PC-3 (cell line): ENCODE measurements at regions not wholly inside any gene's neighbourhood (a gene's known extent, or its start where the extent isn't known, plus 50 kb on each side); places are given as distances from the start of the nearest gene placed in this dataset.

Experiments used
- ATAC-seq: fragments of 200-7000 bp; cut with Tn5 transposase; 2 replicates; pipeline ENCODE4 v1.9.1; 2020; ENCODE audit warnings: mild to moderate bottlenecking, moderate library complexity
- BruUV-seq: library from RNA; stranded (reverse); fragments of 400-500 nt; replicated peaks from 2 replicates; lab custom pipeline; 2021; lab: Mats Ljungman, UMichigan
- CTCF ChIA-PET: fragments of 300-600 bp; sonication (Branson Sonifier 250); formaldehyde crosslinking; loops from one replicate; lab custom pipeline; 2022; ENCODE audit warnings: antibody characterized with exemption; lab: Charles Lee
- POLR2A ChIA-PET: fragments of 300-600 bp; sonication (Branson Sonifier 250); formaldehyde crosslinking; loops from one replicate; lab custom pipeline; 2022; ENCODE audit warnings: antibody characterized with exemption; ENCODE audit not compliant: unreplicated experiment; lab: Charles Lee
- DNase-seq: peaks from one replicate; pipeline ENCODE4 v3.0.0-alpha.2; 2015
- H2AFZ ChIP-seq: fragments of 300-600 bp; sonication (generic); 2 replicates; pipeline ENCODE4 v1.6.0; 2016; ENCODE audit warnings: antibody characterized with exemption, low read length
- H3F3A ChIP-seq: fragments of 300-600 bp; sonication (generic); one replicate; pipeline ENCODE4 v1.6.0; 2017; ENCODE audit warnings: antibody characterized with exemption, low read length, control low read depth, mild to moderate bottlenecking; ENCODE audit not compliant: unreplicated experiment
- H3K27ac ChIP-seq: fragments of 300-600 bp; sonication (generic); 2 replicates; pipeline ENCODE4 v1.5.1; 2016; ENCODE audit warnings: mild to moderate bottlenecking, low read length
- H3K27me3 ChIP-seq: fragments of 300-600 bp; sonication (generic); 2 replicates; pipeline ENCODE4 v1.6.1; 2016; ENCODE audit warnings: low read length, mixed read lengths
- H3K36me3 ChIP-seq: fragments of 300-600 bp; sonication (generic); 2 replicates; pipeline ENCODE4 v1.6.1; 2016; ENCODE audit warnings: low read depth, mixed run types, low read length, mixed read lengths
- H3K4me1 ChIP-seq: fragments of 300-600 bp; sonication (generic); 2 replicates; pipeline ENCODE4 v1.5.1; 2016; ENCODE audit warnings: low read length; ENCODE audit not compliant: insufficient read depth
- H3K4me2 ChIP-seq: fragments of 300-600 bp; sonication (generic); 2 replicates; pipeline ENCODE4 v1.6.0; 2016; ENCODE audit warnings: low read length
- H3K4me3 ChIP-seq: fragments of 300-600 bp; sonication (generic); 2 replicates; pipeline ENCODE4 v1.5.1; 2016; ENCODE audit warnings: mild to moderate bottlenecking, low read length, mixed read lengths
- H3K79me2 ChIP-seq: fragments of 300-600 bp; sonication (generic); 2 replicates; pipeline ENCODE4 v1.6.1; 2017; ENCODE audit warnings: low read length, mixed read lengths
- H3K9ac ChIP-seq: fragments of 300-600 bp; sonication (generic); 2 replicates; pipeline ENCODE4 v1.6.0; 2016; ENCODE audit warnings: mild to moderate bottlenecking, low read length
- H3K9me2 ChIP-seq: fragments of 300-600 bp; sonication (generic); replicated peaks from 2 replicates; pipeline ENCODE4 v1.6.1; 2016; ENCODE audit warnings: mixed run types, low read length, mixed read lengths
- H3K9me3 ChIP-seq: fragments of 300-600 bp; sonication (generic); 2 replicates; pipeline ENCODE4 v1.6.1; 2016; ENCODE audit warnings: low read length, mixed read lengths
- H4K20me1 ChIP-seq: fragments of 300-600 bp; sonication (generic); 2 replicates; pipeline ENCODE4 v1.6.1; 2016; ENCODE audit warnings: low read length, mixed read lengths
- EZH2 ChIP-seq: fragments of 300-600 bp; sonication (generic); IDR thresholded peaks from one replicate; pipeline ENCODE4 v1.6.1; 2017; ENCODE audit warnings: antibody characterized with exemption, mild to moderate bottlenecking, low read length; ENCODE audit not compliant: unreplicated experiment
- EZH2phosphoT487 ChIP-seq: fragments of 300-600 bp; sonication (generic); IDR thresholded peaks from 2 replicates; pipeline ENCODE4 v1.6.1; 2018; ENCODE audit warnings: mild to moderate bottlenecking, antibody characterized with exemption, low read length, borderline replicate concordance
- intact Hi-C: fragments of 100-400 bp; cut with micrococcal nuclease; formaldehyde crosslinking; loops from 2 replicates; pipeline ENCODE4 v1.9.0; 2023
- TF ChIP-seq, protein P1 (sequence below): fragments of 300-600 bp; sonication (generic); conservative IDR thresholded peaks from 2 replicates; pipeline ENCODE4 v1.5.1; 2017; ENCODE audit warnings: antibody characterized with exemption, low read depth, mild to moderate bottlenecking, low read length

DNA sequence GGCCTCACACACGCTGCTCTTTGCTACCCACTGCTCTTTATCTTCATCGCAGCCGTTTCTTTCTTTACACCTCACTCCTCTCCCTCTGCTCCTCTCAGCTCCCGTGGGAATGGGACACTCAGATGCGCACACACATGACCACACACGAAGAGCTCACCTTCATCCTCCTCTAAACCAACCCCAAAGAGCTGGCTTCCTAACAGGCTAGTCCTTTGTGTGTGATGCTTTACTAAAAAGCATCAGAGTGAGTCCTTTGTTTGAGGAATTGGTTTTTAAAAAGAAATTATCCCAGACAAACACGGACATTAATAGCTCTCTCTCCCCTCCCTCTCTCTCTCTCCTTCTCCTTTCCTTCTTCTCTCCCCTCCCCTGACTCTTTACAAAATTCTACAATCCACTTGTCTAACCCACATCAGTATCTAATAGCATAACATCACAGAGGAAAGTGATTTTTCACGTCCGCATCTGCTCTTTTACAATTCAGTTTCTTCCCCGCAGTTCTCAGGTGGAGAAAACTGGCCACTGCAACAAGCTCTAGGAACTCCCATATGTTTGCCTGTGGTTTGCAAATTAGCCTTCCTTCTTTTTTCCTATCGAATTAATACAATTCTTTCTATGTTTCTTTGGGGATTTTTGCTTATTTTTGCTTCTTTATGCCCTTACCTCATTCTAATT, 306.8 kb upstream of the CNR1 start:
- Histone ChIP-seq H3K4me3 (no peak overlapping the region), H3K4me1 (no peaks in the 10 kb centered on the region), H3K4me2 (no peak overlapping the region), H3K27me3 (no peaks in the 10 kb centered on the region), H3K79me2 (no peaks in the 10 kb centered on the region), H3K36me3 (no peaks in the 10 kb centered on the region), H4K20me1 (no peaks in the 10 kb centered on the region), H3F3A (no peaks in the 10 kb centered on the region), H3K9me2 (no peaks in the 10 kb centered on the region), H3K9ac (no peak overlapping the region), H3K27ac (no peak overlapping the region), H3K9me3 (no peaks in the 10 kb centered on the region), H2AFZ (no peak overlapping the region)
- no TSS peak for BruUV-seq
- intact Hi-C loops, result no loop called here
- ChIA-PET CTCF (no interaction called here), POLR2A (no interaction called here)
- no peak for TF ChIP-seq EZH2phosphoT487
- TF ChIP-seq, protein P1, sequence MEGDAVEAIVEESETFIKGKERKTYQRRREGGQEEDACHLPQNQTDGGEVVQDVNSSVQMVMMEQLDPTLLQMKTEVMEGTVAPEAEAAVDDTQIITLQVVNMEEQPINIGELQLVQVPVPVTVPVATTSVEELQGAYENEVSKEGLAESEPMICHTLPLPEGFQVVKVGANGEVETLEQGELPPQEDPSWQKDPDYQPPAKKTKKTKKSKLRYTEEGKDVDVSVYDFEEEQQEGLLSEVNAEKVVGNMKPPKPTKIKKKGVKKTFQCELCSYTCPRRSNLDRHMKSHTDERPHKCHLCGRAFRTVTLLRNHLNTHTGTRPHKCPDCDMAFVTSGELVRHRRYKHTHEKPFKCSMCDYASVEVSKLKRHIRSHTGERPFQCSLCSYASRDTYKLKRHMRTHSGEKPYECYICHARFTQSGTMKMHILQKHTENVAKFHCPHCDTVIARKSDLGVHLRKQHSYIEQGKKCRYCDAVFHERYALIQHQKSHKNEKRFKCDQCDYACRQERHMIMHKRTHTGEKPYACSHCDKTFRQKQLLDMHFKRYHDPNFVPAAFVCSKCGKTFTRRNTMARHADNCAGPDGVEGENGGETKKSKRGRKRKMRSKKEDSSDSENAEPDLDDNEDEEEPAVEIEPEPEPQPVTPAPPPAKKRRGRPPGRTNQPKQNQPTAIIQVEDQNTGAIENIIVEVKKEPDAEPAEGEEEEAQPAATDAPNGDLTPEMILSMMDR, result no peak
- TF ChIP-seq EZH2, result no peak
- DNase-seq, result no peak
- ATAC-seq, result no peak

DNA sequence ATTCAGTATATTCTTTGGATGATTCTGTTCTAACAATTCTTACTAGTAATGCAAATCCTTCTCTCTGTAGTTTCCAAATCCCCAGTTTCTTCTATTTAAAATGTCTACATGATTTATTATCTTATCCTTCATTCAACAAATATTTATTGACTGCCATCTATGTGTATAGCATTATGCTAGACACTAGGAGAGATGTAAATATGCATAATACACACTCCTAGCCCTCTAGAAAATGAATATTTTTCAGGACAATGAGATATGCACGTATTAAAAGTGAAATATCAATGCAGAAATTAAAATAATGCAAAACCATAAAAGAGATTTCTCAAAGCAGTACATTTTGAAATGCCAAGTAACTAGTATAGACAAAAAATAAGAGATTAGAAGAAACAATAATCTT, 293.5 kb upstream of the CNR1 start:
- intact Hi-C loops, result no loop called here
- H3K36me3 ChIP-seq, result no peaks in the 10 kb centered on the region
- no peak overlapping the region for H3K27ac ChIP-seq
- CTCF ChIA-PET, result no interaction called here
- no peak for ATAC-seq
- no peak overlapping the region for H3K9ac ChIP-seq
- H2AFZ ChIP-seq, result no peak overlapping the region
- BruUV-seq, result no TSS peak
- no peak for DNase-seq
- POLR2A ChIA-PET, result no interaction called here
- no peaks in the 10 kb centered on the region for H3F3A ChIP-seq
- H3K4me3 ChIP-seq, result no peak overlapping the region
- H3K79me2 ChIP-seq, result no peaks in the 10 kb centered on the region
- H4K20me1 ChIP-seq, result no peaks in the 10 kb centered on the region
- no peaks in the 10 kb centered on the region for H3K4me1 ChIP-seq
- TF ChIP-seq, protein P1, result no peak
- no peak for TF ChIP-seq EZH2phosphoT487
- TF ChIP-seq EZH2, result no peak
- H3K9me2 ChIP-seq, result no peaks in the 10 kb centered on the region
- no peak overlapping the region for H3K4me2 ChIP-seq
- H3K9me3 ChIP-seq, result no peaks in the 10 kb centered on the region
- H3K27me3 ChIP-seq, result peaks cover 19% of the 10 kb centered on the region; the same call in 1 of the 2 replicates

DNA sequence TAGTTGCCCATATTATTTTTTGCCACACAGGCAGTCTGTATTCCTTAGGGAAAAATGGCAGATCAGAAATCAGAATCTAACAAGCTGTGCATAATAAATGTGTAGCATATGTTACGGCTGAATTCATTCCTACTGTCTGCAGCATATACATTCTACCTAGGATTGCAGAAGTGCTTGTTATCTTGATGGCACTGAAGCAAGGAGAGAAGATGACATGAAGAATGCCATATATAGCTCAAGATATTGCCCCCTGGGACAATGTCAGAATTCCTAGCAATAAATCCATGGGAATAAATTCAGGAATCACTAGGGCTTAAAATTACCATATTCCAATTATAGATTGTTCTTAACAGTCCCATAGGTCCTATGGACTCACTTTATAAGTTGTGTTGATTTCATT, 293.0 kb upstream of the CNR1 start:
- BruUV-seq, result no TSS peak
- H3K9ac ChIP-seq, result no peak overlapping the region
- no peaks in the 10 kb centered on the region for H4K20me1 ChIP-seq
- H3K4me3 ChIP-seq, result no peak overlapping the region
- H3K9me2 ChIP-seq, result no peaks in the 10 kb centered on the region
- peaks cover 18% of the 10 kb centered on the region; the same call in 1 of the 2 replicates for H3K27me3 ChIP-seq
- no peaks in the 10 kb centered on the region for H3K79me2 ChIP-seq
- DNase-seq (no peak), ATAC-seq (no peak)
- no peak overlapping the region for H3K27ac ChIP-seq
- TF ChIP-seq, protein P1, result no peak
- TF ChIP-seq EZH2phosphoT487, result no peak
- no peaks in the 10 kb centered on the region for H3K4me1 ChIP-seq
- no peak overlapping the region for H2AFZ ChIP-seq
- POLR2A ChIA-PET, result no interaction called here
- no peaks in the 10 kb centered on the region for H3K36me3 ChIP-seq
- no peak overlapping the region for H3K4me2 ChIP-seq
- CTCF ChIA-PET, result no interaction called here
- no peaks in the 10 kb centered on the region for H3K9me3 ChIP-seq
- intact Hi-C loops, result no loop called here
- H3F3A ChIP-seq, result no peaks in the 10 kb centered on the region
